NCI-H2107 treated with DMSO at 0.1 percent for 48 hours (cell line): ENCODE measurements at regions not wholly inside any gene's neighbourhood (a gene's known extent, or its start where the extent isn't known, plus 50 kb on each side); places are given as distances from the start of the nearest gene placed in this dataset.
"Not testable (repeated sequence)": the region's sequence is repeated elsewhere in the genome, so short reads cannot be mapped to it uniquely, and the experiment has no call there.

ENCODE experiments used
- DNase-seq: peaks from one replicate; lab custom pipeline; 2025; ENCODE audit not compliant: unreplicated experiment; lab: John Stamatoyannopoulos, UW

- DNase-seq = no peak
Observed at GRCh38 chr3:157858821-157859220, 247.4 kb downstream of the SHOX2 start.

GRCh38 chr3:157857440-157857839, 248.8 kb downstream of the SHOX2 start:
- no peak for DNase-seq

GRCh38 chr3:157856078-157856939, 249.9 kb downstream of the SHOX2 start:
- DNase-seq = peak; percentile 48

GRCh38 chr3:157845839-157846238, 260.4 kb downstream of the SHOX2 start:
- DNase-seq = not testable (repeated sequence)

GRCh38 chr3:157844800-157845565, 261.2 kb downstream of the SHOX2 start:
- DNase-seq = no peak

- no peak for DNase-seq
Observed at GRCh38 chr3:157844216-157844615, 262.0 kb downstream of the SHOX2 start.

- no peak for DNase-seq
Observed at GRCh38 chr3:157841029-157841428, 265.2 kb downstream of the SHOX2 start.

GRCh38 chr3:157840564-157840963, 265.7 kb downstream of the SHOX2 start:
- no peak for DNase-seq

GRCh38 chr3:157838457-157838856, 267.8 kb downstream of the SHOX2 start:
- no peak for DNase-seq

- no peak for DNase-seq
Observed at GRCh38 chr3:157837336-157837735, 268.9 kb downstream of the SHOX2 start.

GRCh38 chr3:157836022-157836421, 270.2 kb downstream of the SHOX2 start:
- no peak for DNase-seq

GRCh38 chr3:157832588-157832987, 273.6 kb downstream of the SHOX2 start:
- no peak for DNase-seq

- DNase-seq = no peak
Observed at GRCh38 chr3:157830556-157831236, 275.5 kb downstream of the SHOX2 start.

- DNase-seq = no peak
Observed at GRCh38 chr3:157829786-157830185, 276.4 kb downstream of the SHOX2 start.

- DNase-seq = no peak
Observed at GRCh38 chr3:157824281-157824680, 281.9 kb downstream of the SHOX2 start.

- no peak for DNase-seq
Observed at GRCh38 chr3:157823050-157823449, 283.2 kb downstream of the SHOX2 start.

GRCh38 chr3:157820157-157820517, 286.1 kb downstream of the SHOX2 start:
- no peak for DNase-seq

- no peak for DNase-seq
Observed at GRCh38 chr3:157819270-157820156, 286.7 kb downstream of the SHOX2 start.

GRCh38 chr3:157816896-157817295, 289.3 kb downstream of the SHOX2 start:
- DNase-seq = no peak

GRCh38 chr3:157816296-157816695, 289.9 kb downstream of the SHOX2 start:
- no peak for DNase-seq

- no peak for DNase-seq
Observed at GRCh38 chr3:157815739-157816138, 290.5 kb downstream of the SHOX2 start.
